D341Med (cell line): ENCODE measurements at regions not wholly inside any gene's neighbourhood (a gene's known extent, or its start where the extent isn't known, plus 50 kb on each side); places are given as distances from the start of the nearest gene placed in this dataset.
"Not testable (repeated sequence)": the region's sequence is repeated elsewhere in the genome, so short reads cannot be mapped to it uniquely, and the experiment has no call there.

Experiments used
- DNase-seq: peaks from one replicate; pipeline ENCODE4 v3.0.0; 2012; ENCODE audit warnings: low spot score

DNA sequence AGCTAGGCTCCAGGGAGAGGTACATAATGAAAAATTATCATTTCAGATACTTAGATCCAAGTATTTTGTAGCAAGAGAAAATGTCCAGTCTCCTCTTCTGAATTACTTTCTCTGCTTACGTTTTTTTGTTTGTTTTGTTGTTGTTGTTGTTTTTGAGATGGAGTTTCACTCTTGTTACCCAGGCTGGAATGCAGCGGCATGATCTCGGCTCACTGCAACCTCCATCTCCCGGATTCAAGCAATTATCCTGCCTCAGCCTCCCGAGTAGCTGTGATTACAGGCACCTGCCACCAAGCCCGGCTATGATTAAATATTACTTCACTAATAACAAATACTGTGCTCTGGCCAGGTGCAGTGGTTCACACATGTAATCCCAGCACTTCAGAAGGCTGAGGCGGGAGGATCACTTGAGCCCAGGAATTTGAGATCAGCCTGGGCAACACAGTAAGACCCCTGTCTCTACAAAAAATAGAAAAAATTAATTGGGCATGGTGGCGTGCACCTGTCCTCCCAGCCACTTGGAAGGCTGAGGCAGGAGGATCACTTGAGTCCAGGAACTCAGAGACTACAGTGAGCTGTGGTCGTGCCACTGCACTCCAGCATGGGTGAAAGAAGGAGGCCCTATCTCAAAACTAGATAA lies 155.0 kb upstream of the JARID2 start:
- no peak for DNase-seq

DNA sequence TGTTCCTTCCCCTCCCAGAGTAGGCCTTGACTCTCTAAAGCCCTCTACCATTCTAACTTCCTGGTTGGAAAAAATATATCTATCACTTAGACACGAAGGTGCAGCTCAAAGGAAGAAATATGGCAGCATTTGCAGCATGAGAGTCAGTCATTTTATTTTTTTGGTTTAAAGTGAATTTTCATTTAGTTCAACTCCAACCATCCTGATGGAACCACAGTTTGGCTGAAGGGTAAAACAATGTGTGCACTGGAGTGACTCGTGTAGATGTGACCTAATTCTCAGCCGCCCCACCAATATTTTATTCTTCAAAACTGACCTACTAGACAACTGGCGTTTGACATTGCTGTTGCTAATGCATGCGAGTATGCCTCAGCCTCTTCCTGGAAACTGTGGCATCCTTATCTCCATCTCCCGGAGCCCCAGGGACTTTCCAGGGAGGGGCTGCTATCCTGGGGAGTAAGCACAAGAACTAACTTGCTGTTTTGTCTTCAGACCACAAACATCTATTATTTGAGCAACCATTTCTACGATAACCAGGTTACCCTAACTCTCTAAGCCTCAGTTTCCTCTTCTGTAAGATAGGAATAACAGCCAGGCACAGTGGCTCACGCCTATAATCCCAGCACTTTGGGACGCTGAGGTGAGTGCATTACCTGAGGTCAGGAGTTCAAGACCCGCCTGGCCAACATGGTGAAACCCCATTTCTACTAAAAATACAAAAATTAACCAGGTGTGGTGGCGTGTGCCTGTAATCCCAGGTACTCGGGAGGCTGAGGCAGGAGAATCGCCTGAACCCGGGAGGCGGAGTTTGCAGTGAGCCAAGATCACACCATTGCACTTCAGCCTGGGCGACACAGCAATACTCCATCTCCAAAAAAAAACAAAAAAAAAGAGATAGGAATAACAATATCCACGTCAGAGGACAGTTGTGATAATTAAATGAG lies 148.7 kb upstream of the JARID2 start:
- DNase-seq, result no peak

DNA sequence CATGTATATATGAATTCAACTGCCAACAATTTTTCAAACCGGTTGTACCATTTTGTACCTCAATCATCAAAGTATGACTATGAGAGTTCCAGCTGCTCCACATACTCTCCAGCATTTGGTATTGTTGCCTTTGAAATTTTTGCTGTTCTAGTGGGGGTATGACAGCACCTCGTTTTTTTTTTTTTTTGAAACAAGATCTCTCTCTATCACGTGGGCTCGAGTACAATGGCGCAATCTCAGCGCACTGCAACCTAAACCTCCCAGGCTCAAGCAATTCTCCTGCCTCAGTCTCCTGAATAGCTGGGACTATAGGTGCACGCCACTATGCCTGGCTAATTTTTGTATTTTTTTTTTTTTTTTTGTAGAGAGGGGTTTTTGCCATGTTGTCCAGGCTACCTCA lies 144.7 kb upstream of the JARID2 start:
- no peak for DNase-seq

DNA sequence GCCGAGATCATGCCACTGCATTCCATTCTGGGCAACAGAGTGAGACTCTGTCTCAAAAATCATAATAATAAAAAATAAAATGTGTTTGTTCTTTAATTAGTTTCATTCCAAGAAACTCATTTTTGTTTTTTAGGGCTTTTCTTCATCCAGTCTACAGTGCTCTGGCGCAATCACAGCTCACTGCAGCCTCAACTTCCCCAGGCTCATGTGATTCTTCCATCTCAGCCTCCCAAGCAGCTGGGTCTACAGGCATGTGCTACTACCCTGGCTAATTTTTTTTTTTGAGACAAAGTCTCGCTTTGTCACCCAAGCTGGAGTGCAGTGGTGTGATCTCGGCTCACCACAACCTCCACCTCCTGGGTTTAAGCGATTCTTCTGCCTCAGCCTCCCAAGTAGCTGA lies 143.6 kb upstream of the JARID2 start:
- DNase-seq, result no peak

DNA sequence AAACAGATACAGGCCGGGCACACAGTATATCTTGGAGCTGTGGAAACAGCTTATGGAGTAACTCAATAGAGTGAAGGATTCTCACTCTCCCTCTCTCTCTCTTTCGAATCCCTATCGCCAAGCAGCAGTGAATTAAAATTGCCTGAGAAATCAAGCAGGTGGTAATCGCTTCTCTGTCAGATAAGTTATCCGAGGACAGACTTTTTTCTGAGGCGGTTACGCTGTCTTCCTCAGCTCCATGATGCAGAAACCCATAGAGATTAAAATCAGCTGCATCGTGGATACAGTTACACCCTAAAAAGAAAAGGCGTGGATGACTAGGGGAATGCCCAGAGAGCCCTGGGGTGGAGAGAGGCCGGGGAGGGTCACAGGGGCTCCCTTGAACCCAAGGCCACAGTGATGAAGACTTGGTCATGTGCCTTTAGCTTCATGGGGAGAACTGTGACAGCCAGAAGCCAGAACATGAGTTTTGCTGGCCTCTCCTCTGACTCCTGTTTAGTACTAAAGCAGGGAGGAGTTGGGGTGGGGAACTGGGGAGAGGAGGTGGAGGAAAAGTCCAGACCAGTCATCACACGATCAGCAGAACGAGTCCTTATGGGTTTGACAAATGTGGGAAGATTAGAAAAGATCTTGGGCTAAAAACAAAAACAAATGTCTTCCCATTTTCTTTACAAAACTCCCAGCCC lies 138.8 kb upstream of the JARID2 start:
- no peak for DNase-seq

DNA sequence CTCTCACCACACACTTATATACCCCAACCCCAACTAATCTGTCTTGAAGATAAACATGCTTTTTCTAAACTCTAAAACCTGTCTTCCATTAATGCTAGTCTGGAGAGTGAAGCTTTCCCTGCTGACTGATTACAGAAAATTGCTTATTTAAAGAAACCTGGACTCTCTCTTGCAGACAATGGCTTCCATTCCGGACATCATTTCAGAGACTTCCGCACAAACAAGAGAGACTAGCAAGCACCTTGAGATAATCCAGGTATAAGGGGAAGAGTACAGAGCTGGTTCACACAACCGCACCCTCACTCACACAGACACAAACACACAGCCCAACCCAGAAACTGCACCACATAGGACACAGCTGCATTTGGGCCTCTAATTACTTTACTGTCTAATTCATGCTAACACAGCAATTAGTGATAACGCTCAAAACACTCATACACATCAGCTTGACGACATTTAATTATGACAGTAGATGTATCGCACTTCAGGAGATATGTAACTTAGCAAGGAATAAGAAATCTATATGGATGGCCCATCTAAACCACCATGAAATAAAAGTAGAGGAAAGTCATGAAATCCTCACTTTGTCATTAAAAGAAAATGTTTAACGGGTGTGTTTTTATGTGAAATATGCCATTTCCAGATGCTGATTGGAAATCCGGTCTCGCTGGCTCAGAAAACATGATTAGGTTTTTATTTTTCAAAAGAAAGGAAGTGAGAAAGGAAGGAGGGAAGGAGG lies 138.1 kb upstream of the JARID2 start:
- DNase-seq, result no peak

DNA sequence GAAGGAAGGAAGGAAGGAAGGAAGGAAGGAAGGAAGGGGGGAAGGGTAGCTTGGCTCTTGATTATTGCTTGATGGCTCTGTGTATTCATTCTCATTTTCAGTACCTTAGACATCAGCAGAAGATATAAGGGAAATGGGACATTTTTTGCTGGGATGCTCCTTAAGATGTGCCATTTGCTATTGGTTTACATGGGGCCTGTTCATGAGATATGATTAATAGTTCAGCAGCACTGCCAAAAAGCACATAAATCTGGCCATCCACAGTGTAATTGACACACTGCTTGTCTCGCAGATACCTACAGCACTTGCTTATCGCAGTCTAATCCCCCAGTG lies 137.5 kb upstream of the JARID2 start:
- DNase-seq, result no peak

DNA sequence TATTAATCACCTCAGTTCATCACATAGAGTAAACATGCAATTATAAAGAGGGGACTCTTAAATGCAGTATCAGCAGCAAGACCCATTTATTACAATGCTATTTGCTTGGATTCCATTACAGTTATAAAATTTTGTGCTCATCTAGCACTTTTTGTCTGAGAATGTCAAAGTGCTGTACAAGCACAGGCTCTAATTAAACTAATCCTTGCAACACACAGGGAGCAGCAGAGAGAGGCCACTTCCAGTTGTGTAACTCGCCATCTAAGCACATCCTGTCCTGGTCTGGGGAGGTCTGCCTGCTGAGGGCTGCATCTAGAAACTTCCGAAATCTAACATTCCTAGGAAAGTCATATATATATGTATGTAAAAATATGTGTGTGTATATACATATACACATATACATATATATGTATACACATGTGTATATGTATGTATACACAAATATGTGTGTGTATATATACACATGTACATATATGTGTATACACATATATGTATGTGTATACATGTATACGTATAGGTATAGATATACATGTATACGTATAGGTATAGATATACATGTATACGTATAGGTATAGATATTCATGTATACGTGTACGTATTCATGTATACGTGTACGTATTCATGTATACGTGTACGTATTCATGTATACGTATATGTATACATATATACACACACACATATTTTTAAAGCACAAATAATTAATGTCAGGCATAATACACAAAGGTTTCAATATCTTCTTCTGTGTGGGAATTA lies 136.4 kb upstream of the JARID2 start:
- no peak for DNase-seq

DNA sequence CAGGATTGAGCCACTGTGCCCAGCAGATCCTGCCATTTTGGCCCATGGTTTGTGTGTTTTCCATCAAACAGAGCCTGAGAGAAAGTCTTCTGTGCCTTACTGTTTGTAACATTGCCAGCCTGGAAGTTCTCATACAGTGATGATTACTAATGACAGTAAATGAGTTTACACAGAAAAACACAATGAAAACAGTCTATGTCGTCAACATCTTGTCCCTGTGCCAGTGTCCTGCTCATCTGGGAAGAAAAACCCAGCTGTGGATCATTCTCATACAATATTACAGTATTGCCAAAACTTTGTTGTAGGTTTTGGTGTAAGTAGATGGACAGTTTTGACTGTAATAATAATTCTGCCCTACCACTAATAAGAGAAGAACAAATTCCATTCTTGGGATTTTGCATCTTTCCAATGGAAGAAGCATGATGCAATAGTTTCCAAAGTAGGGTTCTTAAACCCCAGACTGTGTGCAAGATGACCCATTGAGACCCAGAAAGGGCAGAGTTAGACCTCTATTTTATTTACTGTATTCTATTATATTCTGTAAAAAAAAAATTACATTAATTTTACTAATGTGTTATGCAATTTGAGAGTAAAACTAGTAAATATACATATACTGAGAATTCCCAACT lies 135.0 kb upstream of the JARID2 start:
- DNase-seq, result no peak

DNA sequence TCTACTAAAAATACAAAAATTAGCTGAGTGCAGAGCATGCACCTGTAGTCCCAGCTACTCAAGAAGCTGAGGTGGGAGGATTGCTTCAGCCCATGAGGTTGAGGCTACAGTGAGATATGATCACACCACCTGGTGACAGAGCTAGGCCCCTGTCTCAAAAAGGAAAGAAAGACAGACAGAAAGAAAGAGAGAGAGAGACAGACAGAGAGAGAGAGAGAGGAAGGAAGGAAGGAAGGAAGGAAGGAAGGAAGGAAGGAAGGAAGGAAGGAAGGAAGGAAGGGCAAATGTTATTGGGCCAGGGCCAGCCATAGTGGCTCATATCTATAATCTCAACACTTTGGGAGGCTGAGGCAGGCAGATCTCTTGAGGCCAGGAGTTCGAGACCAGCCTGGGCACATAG lies 134.3 kb upstream of the JARID2 start:
- not testable (repeated sequence) for DNase-seq

DNA sequence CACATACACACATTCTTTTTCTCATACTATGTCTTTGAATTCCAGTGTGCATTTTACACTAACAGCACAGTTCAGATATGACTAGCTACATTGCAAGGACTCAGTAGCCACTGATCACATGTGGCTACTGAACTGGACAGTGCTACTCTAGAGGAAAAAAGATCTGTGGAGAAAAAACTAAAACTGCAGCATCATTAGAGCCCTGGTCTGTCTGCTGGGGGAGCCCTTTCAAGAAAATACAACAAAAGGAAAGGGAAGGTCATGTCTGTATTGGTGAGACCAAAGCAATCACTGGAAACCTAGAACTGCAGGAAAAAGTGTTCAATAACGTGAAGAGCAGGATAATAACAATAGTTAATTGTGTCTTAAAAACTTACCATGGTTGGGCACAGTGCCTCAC lies 132.3 kb upstream of the JARID2 start:
- DNase-seq, result no peak

DNA sequence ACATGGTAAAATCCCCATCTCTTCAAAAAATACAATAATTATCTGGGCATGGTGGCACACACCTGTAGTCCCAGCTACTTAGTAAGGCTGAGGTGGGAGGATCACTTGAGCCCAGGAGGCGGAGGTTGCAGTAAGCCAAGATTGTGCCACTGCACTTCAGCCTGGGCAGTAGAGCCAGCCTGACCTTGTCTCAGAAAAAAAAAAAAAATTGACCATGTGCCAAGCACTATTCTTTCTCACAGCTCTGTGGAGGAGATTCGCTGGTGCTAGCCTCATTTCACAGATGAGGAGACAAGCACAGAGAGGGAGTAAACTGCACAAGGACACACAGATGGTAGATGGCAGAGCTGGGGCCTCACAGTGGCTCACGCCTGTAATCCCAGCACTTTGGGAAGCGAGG lies 131.8 kb upstream of the JARID2 start:
- no peak for DNase-seq

DNA sequence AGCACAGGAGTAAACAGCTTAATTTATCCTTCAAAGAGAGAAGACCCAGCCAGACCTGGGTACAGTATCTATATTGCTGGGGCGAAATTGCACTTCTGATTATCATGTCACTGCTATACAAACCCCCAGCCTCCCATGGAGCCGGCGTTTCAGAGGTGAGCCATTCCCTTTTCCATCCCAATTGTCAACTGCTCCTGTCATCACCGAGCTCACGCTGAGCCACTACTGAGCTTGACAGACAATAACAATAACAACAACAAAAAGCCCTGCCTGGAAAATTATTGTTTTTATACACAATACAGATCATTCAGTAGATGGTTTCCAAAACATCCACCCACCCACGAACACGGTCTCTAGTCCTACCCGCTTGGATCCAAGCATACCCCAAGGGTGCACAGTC lies 129.0 kb upstream of the JARID2 start:
- no peak for DNase-seq

DNA sequence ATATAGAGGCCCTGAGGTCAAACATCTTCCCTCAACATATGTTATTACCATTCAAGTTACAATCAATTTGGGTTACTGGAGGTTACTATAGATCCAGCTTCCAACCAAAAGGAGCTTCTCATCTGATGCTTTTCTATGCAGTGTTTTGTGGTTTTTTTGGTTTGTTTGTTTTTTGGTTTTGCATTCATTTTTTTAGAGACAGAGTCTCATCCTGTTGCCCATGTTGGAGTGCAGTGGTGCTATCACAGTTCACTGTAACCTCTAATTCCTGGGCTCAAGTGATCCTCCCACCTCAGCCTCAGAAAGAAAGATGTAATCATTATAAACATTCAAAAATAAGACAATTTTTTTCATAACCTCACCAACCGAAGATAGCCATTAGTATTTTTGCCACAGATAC lies 124.4 kb upstream of the JARID2 start:
- no peak for DNase-seq

DNA sequence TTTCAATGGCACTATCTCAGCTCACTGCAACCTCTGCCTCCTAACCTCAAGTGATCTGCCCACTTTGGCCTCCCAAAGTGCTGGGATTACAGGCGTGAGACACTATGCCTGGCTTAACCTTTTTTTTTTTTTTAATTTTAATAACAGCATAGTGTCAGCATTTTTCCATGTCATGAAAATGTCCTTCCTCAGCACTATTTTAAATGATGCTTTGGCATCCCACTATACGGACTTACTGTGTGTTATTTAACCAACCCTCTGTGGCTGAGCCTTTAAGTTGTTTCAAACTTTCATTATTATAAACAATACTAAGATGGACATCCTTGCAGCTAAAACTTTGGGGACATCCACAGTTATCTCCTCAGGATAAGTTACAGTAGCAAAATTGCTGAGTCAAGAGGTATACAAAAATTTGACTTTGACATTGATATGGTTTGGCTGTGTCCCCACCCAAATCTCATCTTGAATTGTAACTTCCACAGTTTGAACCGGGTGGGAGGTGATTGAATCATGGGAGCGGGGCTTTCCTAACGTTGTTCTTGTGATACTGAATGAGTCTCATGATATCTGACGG lies 123.8 kb upstream of the JARID2 start:
- no peak for DNase-seq

DNA sequence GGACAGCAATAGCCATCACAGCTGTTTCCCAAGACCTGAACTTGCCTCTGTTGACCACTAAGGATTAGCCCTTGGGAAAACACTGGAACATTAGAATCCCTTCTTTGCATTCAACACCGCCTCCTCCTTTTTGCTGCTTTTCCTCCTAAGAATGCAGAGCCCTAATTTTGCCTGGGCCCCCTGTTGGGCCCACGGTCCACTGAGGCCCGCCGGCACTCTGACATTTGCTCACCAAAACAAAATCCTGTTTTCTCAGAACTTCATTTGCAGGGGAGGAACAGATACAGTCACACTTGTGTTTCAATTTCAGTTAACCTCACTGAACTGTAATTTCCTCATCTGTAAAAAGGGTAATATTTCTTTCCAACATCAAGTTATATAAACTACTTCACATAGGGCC lies 116.0 kb upstream of the JARID2 start:
- no peak for DNase-seq

DNA sequence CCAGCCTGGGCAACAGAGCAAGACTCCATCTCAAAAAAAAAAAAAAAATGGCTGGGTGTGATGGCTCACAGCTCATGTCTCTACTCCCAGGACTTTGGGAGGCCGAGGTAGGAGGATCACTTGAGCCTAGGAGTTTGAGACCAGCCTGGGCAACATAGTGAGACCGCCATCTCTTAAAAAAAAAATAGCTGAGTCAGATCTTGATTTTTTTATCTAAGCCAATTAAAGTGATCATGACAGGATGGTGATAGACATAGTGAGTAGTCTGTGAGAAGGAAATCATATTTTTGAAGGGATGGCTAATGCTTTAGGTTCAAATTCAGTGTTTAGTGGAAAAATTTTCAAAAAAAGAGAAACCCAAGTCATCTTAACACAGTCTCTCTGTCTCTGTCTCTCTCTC lies 114.6 kb upstream of the JARID2 start:
- DNase-seq, result no peak

DNA sequence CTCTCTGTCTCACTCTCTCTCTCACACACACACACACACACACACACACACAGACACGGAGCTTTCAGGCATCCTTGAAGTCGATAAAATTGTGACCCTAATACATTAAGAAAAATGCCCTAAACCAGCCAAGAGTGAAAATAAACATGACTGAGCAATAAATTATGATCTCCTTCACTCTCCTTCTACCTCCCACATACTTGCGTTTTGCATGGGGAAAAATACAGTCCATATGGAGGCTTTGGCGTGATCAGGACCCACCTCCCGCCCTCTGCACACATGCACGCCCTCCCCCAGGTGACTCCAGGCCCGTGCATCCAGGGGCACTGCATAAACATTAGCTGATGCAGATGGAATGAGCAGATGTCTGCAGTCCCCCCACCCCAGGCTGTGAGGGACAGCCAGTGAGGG lies 114.2 kb upstream of the JARID2 start:
- DNase-seq, result no peak

DNA sequence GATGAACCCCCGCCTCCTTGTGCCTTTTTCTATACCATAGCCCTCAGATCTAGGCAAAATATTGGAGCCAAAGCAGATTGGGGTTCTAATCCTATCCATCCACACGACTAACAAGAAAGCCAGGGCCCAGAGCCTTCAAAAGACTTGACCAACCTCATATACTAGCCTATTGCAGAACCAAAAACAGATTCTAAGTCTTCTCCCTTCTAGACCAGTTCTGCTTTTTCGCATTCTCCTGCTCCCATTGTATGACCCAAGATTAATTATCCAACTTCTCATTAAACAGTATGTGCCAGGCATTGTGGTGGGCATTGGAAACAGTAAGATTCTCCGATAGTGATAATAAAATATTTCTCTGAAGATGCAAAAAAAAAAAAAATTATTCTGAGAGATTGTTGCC lies 113.7 kb upstream of the JARID2 start:
- DNase-seq, result no peak

DNA sequence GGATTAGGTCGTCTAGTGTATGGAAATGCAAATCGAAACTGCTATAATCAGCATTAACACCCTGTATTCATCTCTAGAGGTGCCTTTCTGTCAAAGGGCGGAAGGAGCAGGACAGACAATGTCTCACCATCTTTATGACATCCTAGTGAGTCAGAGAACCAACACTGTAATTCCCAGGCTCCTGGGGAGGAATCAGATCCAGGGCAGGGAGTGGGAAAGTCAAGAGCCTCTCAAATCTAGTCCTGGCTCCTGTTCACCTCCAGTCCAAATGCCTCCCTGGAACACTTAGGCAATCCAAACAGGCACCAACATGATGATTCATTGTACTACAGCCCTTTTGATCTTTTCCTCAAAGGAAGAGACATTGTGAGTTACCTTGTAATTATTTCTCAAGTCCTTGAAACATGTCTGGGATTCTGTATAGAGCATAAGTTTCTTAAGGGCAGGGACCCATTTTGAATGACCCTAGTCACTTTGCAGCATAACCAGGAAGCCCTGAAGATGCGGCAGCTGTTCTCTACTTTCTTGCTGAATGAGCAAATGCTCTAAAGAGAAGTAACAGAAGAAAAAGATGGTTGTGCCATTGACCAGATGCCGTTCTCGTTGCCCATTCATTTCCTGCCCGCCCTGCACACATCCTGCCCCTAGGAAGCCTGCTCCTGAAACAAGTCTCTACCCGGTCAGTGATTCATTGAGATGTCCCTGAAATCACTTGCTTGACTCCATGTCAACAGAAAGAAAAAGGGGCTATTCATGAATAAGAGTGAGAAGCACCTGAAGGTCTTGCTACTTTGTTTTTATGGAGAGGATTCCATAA lies 112.8 kb upstream of the JARID2 start:
- DNase-seq, result no peak
